ENCODE measurements at regions not wholly inside any gene's neighbourhood (a gene's known extent, or its start where the extent isn't known, plus 50 kb on each side); places are given as distances from the start of the nearest gene placed in this dataset.

GRCh38 chr3:72080095-72080494 lies 295.1 kb upstream of the PROK2 start:
- no peak overlapping the region for H2AFZ ChIP-seq (ENCODE audit: low read length)
- CTCF ChIA-PET (ENCODE audit: partially characterized antibody) = interaction anchor here (1.0 to 2.5 kb wide), 6 partner anchors 11 to 125 kb away, joined by 3 to 7 read pairs (median 3); no protein-coding TSS in a partner anchor
- TF ChIP-seq CTCF (IDR thresholded peaks at IDR 0.05; ENCODE audit: control extremely low read depth in 1 of 3, insufficient read depth in 1 of 3, low read depth in 1 of 3, low read length in 3 of 3) = no peak
- TF ChIP-seq PHF8 (conservative IDR thresholded peaks at IDR 0.05; ENCODE audit: low read depth, low read length) = no peak
- no peak for TF ChIP-seq POLR2AphosphoS5 (IDR thresholded peaks at IDR 0.05; ENCODE audit: low read depth, low read length)
- no peak for TF ChIP-seq EZH2 (IDR thresholded peaks at IDR 0.05; ENCODE audit: low read depth, low read length, severe bottlenecking)
- TF ChIP-seq CREB1 (IDR thresholded peaks at IDR 0.05) = no peak
- no peak for TF ChIP-seq FOSL1 (IDR thresholded peaks at IDR 0.05; ENCODE audit: insufficient read depth, low read depth, low read length)
- TF ChIP-seq, protein P1, sequence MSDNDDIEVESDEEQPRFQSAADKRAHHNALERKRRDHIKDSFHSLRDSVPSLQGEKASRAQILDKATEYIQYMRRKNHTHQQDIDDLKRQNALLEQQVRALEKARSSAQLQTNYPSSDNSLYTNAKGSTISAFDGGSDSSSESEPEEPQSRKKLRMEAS (IDR thresholded peaks at IDR 0.05) = no peak
- no peak for TF ChIP-seq HDAC2 (IDR thresholded peaks at IDR 0.05; ENCODE audit: borderline replicate concordance in 1 of 2, low read depth in 2 of 2, low read length in 2 of 2)
- no peak for TF ChIP-seq POU5F1 (IDR thresholded peaks at IDR 0.05; ENCODE audit: low read depth, low read length)
- no peak for TF ChIP-seq CTBP2 (IDR thresholded peaks at IDR 0.05; ENCODE audit: borderline replicate concordance, insufficient read depth, insufficient read length, low read length)
- TF ChIP-seq RBBP5 (IDR thresholded peaks at IDR 0.05; ENCODE audit: borderline replicate concordance, low read depth, low read length) = no peak

More at GRCh38 chr3:72080095-72080494, 295.1 kb upstream of the PROK2 start:
- Histone ChIP-seq H3K27me3 (replicated peaks in 1 of 4; ENCODE audit: control insufficient read depth in 3 of 4, extremely low read depth in 1 of 4, insufficient read depth in 3 of 4, low read length in 3 of 4) (no peaks in the 10 kb centered on the region), H3K4me2 (ENCODE audit: insufficient read depth in 1 of 2, low read depth in 2 of 2, low read length in 2 of 2) (no peak overlapping the region), H3K9ac (replicated peaks in 1 of 4; ENCODE audit: extremely low read depth in 1 of 4, low read depth in 3 of 4, low read length in 3 of 4) (no peak overlapping the region), H3K36me3 (ENCODE audit: control insufficient read depth in 2 of 4, insufficient read depth in 4 of 4, low read length in 3 of 4) (no peaks in the 10 kb centered on the region), H4K91ac (replicated peaks; ENCODE audit: insufficient read length, low read length) (no peak overlapping the region), H3K79me2 (ENCODE audit: control insufficient read depth in 1 of 2, insufficient read depth in 2 of 2, low read length in 2 of 2) (no peaks in the 10 kb centered on the region), H4K20me1 (replicated peaks in 1 of 2; ENCODE audit: control insufficient read depth in 1 of 2, insufficient read depth in 2 of 2, low read length in 2 of 2) (no peaks in the 10 kb centered on the region), H2BK12ac (ENCODE audit: low read depth, low read length) (no peak overlapping the region), H2BK15ac (ENCODE audit: low read length) (no peak overlapping the region), H3K79me1 (ENCODE audit: low read depth, low read length) (no peaks in the 10 kb centered on the region), H3K4ac (replicated peaks; ENCODE audit: insufficient read length, low read depth, low read length) (no peak overlapping the region), H3K23me2 (ENCODE audit: low read depth, low read length) (no peaks in the 10 kb centered on the region; the same call in 1 of the 2 replicates), H3K4me3 (ENCODE audit: extremely low read depth in 1 of 4, insufficient read depth in 2 of 4, low read depth in 3 of 4, low read length in 4 of 4) (no peak overlapping the region), H3K18ac (ENCODE audit: extremely low read depth, low read length) (no peak overlapping the region), H2BK120ac (replicated peaks; ENCODE audit: low read depth, low read length) (no peak overlapping the region), H3K27ac (ENCODE audit: low read depth, low read length) (no peak overlapping the region), H2AK5ac (ENCODE audit: low read depth, low read length) (no peak overlapping the region), H4K8ac (ENCODE audit: extremely low read depth, insufficient read depth, low read length) (no peak overlapping the region), H3K14ac (ENCODE audit: insufficient read length) (no peak overlapping the region), H3K4me1 (replicated peaks in 1 of 4; ENCODE audit: control insufficient read depth in 3 of 4, insufficient read depth in 4 of 4, low read length in 3 of 4) (no peaks in the 10 kb centered on the region; a peak in 1 of 7 replicates), H2BK5ac (ENCODE audit: low read depth, low read length) (no peak overlapping the region), H3K56ac (replicated peaks; ENCODE audit: insufficient read length, low read depth, low read length) (no peak overlapping the region), H3K9me3 (ENCODE audit: insufficient read depth in 2 of 2, low read depth in 1 of 2, low read length in 1 of 2) (peaks cover 12% of the 10 kb centered on the region in 2 experiments), H2BK20ac (ENCODE audit: low read length) (no peak overlapping the region), H4K5ac (ENCODE audit: insufficient read length, low read depth, low read length) (no peak overlapping the region), H3K23ac (ENCODE audit: insufficient read length) (no peak overlapping the region)
- DNase-seq (ENCODE audit: low read depth in 1 of 2, low spot score in 2 of 2) (no peak), FAIRE-seq (no peak)
- WGBS, 2 experiments (ENCODE audit: extremely low coverage in 1 of 2, insufficient coverage in 1 of 2, insufficient read length in 1 of 2, insufficient replicate concordance in 2 of 2, low coverage in 1 of 2, low lambda C conversion rate in 2 of 2, missing lambda C conversion rate in 1 of 2) = 90% methylated on average over 3 of the region's 3 CpGs; no CpG with 5 or more reads in 1 of the 2 experiments
- POLR2A ChIA-PET (ENCODE audit: partially characterized antibody) = no interaction called here

Measured in H1 (cell line).